HG03108 (cell line): ENCODE measurements at regions not wholly inside any gene's neighbourhood (a gene's known extent, or its start where the extent isn't known, plus 50 kb on each side); places are given as distances from the start of the nearest gene placed in this dataset.

Experiments
- ATAC-seq: cut with Tn5 transposase; IDR thresholded peaks from one replicate; pipeline ENCODE4 v1.9.1; 2021; ENCODE audit warnings: moderate library complexity; ENCODE audit not compliant: unreplicated experiment

DNA sequence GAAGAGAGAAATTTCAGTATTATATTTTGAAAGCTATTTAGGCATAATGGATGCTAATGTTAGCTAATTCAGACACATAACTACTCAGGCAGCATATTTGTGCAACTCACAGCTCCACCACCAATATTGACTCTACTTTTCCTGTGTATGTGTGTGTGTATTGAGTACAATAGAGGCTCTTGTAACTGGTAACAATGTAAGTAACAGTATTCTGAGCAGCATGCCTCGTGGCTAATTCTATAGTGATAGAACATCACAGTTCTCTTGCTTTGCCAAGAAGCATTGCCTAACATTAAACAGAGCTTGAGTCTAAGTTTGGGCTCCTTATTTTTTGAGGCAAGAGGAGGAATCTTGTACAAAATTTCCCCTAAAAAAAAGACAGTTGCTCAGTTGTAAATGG lies 98.6 kb upstream of the ARHGEF26 start:
- ATAC-seq: no peak

- ATAC-seq: no peak
Observed at GRCh38 chr3:154023148-154023547, 98.0 kb upstream of the ARHGEF26 start.

DNA sequence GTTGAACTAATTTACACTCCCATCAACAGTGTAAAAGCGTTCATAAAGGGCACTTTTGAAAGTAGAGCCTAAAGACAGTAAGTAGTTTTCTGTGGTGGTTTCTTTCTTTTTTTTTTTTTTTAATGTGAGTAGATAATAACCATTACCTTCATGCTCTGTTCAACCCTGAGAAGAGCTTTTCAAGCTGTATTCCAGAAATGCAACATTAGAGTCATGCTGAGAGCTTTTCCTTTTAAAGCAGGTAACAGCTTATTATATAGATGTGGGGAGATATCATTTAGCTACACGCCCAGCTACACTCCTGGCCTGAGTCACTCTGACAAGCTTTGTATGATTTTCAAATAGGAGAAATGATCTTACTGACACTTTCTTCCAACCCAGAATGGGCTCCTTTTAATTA lies 96.2 kb upstream of the ARHGEF26 start:
- no peak for ATAC-seq

DNA sequence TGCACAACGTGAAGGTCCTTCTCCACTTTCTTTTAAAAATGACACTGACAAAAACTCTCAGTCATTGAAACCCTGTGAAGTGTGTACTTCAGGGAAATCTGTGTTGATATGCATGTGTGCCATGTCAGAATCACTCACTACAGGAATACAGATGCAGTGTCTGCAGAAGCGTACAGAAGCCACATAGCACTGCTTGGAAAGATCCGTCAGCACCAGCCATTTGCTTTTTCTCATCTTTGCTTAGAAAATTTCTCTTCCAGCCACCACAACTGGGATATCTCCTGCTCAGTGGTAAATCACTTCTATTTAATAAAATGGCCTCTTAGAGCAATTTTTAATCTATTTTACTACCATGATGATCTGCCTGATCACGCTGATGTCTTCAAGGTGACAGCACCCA lies 91.3 kb upstream of the ARHGEF26 start:
- ATAC-seq: no peak

DNA sequence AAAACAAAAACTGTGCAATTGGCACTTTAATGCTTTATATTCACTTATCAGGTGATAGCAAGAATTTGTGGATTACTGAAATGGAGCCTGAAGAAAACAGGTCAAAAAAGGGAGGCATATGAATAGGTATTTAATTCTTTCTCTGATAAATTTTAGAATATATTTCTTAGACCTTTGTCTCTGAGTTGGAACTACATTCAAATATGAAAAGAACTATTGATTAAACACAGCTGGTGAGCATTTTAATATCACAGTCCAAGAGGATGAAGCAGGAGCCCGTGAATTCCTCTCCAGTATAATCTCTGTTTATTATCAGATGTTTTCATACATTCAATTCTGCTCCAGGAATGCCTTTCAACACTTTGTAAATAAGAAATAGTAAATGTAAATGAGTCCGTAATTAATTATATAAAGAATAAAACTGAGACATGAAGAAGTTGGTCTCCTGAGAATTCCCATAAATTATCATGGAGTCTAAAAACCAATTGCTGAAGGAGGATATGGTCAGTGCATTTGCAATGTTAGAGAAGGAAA lies 86.3 kb upstream of the ARHGEF26 start:
- no peak for ATAC-seq

- peak; percentile 73 for ATAC-seq
Observed at GRCh38 chr3:154040283-154040682, 80.9 kb upstream of the ARHGEF26 start.

DNA sequence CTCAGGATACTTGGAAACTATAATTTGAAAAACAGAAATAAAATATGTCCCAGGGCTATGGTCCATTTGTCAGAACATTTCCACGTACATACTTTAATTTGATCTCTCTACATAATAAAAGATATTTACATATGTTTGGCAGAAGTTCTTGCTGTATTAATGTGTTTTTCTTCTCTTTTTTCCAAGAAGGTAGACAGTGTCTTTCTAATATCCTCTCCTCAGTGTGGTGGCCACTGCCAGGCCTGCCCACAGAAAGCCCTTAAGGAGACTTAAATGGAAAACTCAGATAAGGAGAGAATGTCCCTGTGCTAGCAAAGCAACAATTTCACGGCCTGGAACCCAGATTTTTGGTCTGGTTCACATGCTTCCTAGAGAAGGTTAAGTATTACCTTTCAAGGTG lies 76.5 kb upstream of the ARHGEF26 start:
- no peak for ATAC-seq

DNA sequence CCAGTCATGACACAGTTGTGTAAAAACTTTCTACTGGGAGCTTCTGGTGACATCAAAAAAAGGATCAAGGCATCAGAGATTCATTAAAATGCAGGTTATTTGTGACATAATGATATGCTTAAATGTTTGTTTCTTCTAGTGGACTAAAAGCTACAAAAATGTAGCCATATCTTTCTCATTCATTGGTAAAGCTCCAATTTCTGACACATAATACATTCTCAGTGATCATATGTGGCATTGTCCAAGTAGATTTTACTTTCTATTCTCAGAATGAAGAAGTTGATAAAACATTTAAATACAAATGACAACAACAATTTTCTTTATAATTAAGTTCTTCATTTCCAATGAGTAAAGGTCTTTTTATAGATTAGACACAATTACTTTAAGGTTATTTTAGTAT lies 71.0 kb upstream of the ARHGEF26 start:
- ATAC-seq: no peak

DNA sequence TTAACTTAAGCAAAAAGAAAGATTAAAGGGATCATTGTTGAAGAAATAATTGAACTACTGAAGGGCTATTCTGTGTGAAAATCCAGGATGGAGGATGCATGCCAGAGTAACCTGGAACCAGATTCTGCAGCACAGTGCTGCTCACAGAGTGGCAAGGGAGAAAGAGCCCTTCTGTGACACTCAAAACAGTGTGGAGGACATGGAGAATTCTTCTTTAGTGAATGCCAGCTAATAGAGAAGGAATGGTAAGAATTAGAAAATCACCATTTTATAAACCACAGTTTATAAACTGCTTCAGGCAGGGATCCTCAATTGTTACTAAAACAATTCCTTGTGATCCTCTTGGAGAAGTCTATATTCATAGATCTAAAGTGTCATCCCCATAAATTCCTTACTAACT lies 70.4 kb upstream of the ARHGEF26 start:
- no peak for ATAC-seq

- no peak for ATAC-seq
Observed at GRCh38 chr3:154059833-154060232, 61.4 kb upstream of the ARHGEF26 start.

GRCh38 chr3:154060238-154061000 lies 60.8 kb upstream of the ARHGEF26 start:
- no peak for ATAC-seq

GRCh38 chr3:154061001-154061370 lies 60.2 kb upstream of the ARHGEF26 start:
- no peak for ATAC-seq

DNA sequence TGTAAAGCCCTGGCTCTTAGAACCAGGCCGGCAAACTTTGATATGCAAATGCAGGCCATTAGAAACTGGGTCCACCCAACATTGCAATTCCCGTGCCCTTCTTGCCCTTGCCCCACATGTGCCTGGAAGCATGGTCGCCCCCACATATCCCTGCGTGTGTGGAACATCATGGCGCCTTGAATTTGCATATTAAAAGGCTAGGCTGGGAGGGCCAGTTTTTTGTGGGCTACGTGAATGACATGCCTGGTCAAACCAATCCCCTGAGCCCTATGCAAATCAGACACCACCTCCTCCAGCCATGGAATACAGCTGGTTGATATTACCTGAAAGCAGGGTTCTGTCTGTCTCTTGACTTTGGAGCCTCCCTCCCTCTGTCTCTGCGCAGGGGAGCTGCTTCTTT lies 58.7 kb upstream of the ARHGEF26 start:
- no peak for ATAC-seq

DNA sequence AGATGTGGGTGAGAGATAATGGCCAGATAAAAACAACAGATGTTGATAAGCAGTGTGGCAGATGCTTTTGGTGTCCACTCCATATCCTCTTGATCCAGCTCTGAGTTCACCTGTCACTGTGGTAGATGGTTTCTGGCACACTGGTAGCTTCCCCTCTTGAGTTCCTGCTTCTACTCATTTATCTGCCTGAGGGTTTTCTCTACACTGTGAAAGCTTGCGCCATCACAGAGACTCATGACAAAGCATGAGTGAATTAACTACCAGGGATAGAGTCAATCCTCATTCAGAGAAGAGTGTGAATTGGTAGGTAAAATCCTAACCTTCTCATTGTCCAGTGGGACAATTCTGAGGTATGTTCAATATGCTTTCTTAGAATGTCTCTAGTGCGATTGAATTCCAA lies 50.0 kb upstream of the ARHGEF26 start:
- ATAC-seq: no peak
